ENCODE measurements at regions not wholly inside any gene's neighbourhood (a gene's known extent, or its start where the extent isn't known, plus 50 kb on each side); places are given as distances from the start of the nearest gene placed in this dataset.

GRCh38 chr6:11925805-11926204, 86.3 kb upstream of the HIVEP1 start:
- TF ChIP-seq CTCF (IDR thresholded peaks at IDR 0.05; ENCODE audit: insufficient read depth, low read depth, low read length): no peak
- no peak for TF ChIP-seq EZH2 (IDR thresholded peaks at IDR 0.05; ENCODE audit: insufficient read depth, low read length)
